Osteoblast (primary cell): ENCODE measurements at regions not wholly inside any gene's neighbourhood (a gene's known extent, or its start where the extent isn't known, plus 50 kb on each side); places are given as distances from the start of the nearest gene placed in this dataset.

Experiments used
- DNase-seq: peaks from one replicate; pipeline ENCODE4 v3.0.0; 2011; ENCODE audit warnings: low spot score, mixed read lengths; ENCODE audit not compliant: insufficient read length; ENCODE audit errors: missing footprints
- H2AFZ ChIP-seq: 2 replicates; pipeline ENCODE4 v1.6.0; 2011; ENCODE audit warnings: mild to moderate bottlenecking, low read length
- H3K27ac ChIP-seq: 2 replicates; pipeline ENCODE4 v1.5.1; 2011; ENCODE audit warnings: mild to moderate bottlenecking, low read depth, low read length, moderate library complexity
- H3K27me3 ChIP-seq: 2 replicates; pipeline ENCODE4 v1.6.0; 2012; ENCODE audit warnings: mild to moderate bottlenecking, control low read depth, inconsistent platforms, low read length, moderate library complexity; ENCODE audit not compliant: insufficient read depth
- H3K36me3 ChIP-seq: 2 replicates; pipeline ENCODE4 v1.5.1; 2011; ENCODE audit warnings: mild to moderate bottlenecking, low read length, control low read depth, moderate library complexity; ENCODE audit not compliant: insufficient read depth
- H3K4me1 ChIP-seq: 2 replicates; pipeline ENCODE4 v1.5.1; 2011; ENCODE audit warnings: mild to moderate bottlenecking, low read length, control low read depth, moderate library complexity; ENCODE audit not compliant: insufficient read depth
- H3K4me2 ChIP-seq: 2 replicates; pipeline ENCODE4 v1.6.0; 2011; ENCODE audit warnings: mild to moderate bottlenecking, low read length; ENCODE audit not compliant: insufficient read depth
- H3K4me3 ChIP-seq: fragments of 200-600 bp; sonication (generic); 3 replicates; pipeline ENCODE4 v1.5.1; 2012; ENCODE audit warnings: mild to moderate bottlenecking, low read length, inconsistent platforms; ENCODE audit not compliant: insufficient read depth
- H3K79me2 ChIP-seq: 2 replicates; pipeline ENCODE4 v1.6.0; 2012; ENCODE audit warnings: mild to moderate bottlenecking, low read length, control low read depth, inconsistent platforms; ENCODE audit not compliant: insufficient read depth
- H3K9me3 ChIP-seq: 2 replicates; pipeline ENCODE4 v1.5.1; 2011; ENCODE audit warnings: low read depth, low read length, control low read depth
- H4K20me1 ChIP-seq: 2 replicates; pipeline ENCODE4 v1.6.0; 2012; ENCODE audit warnings: mild to moderate bottlenecking, low read length, control low read depth; ENCODE audit not compliant: insufficient read depth
- CTCF ChIP-seq: IDR thresholded peaks from 2 replicates; pipeline ENCODE4 v1.5.1; 2011; ENCODE audit warnings: mild to moderate bottlenecking, low read depth, low read length, moderate library complexity; ENCODE audit errors: extremely low read depth

- Histone ChIP-seq H3K36me3 (no peaks in the 10 kb centered on the region), H3K9me3 (no peaks in the 10 kb centered on the region), H4K20me1 (no peaks in the 10 kb centered on the region)
Observed at GRCh38 chr17:62913991-62914570, 52.0 kb upstream of the TANC2 start.

DNA sequence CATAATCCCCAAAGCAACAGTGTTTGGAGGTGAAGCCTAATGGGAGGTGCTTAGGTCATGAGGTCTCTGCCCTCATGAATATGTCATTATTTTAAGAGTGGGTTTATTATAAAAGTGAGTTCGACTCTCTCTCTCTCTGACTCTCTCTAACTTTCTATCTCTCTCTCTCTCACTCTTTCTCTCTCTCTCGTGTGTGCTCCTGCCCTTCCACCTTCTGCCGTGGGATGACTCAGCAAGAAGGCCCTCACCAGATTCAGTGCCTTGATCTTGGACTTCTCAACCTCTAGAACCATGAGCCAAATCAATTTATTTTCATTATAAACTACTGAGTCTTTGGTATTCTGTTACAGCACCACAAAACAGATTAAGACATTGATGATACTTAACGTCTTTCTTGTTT is 53.7 kb upstream of the TANC2 start:
- Histone ChIP-seq H3K9me3 (no peaks in the 10 kb centered on the region), H3K27ac (no peak overlapping the region), H3K36me3 (no peaks in the 10 kb centered on the region), H2AFZ (no peak overlapping the region), H3K4me1 (peaks cover 7% of the 10 kb centered on the region), H3K4me2 (no peak overlapping the region), H4K20me1 (no peaks in the 10 kb centered on the region), H3K4me3 (no peak overlapping the region), H3K79me2 (no peaks in the 10 kb centered on the region), H3K27me3 (no peaks in the 10 kb centered on the region)
- DNase-seq, result no peak
- no peak for TF ChIP-seq CTCF

More at GRCh38 chr17:62913991-62914570, 52.0 kb upstream of the TANC2 start:
- Histone ChIP-seq H3K4me3 (no peak overlapping the region), H3K27ac (no peak overlapping the region), H2AFZ (no peak overlapping the region), H3K79me2 (no peaks in the 10 kb centered on the region), H3K4me1 (peaks cover 7% of the 10 kb centered on the region), H3K27me3 (no peaks in the 10 kb centered on the region), H3K4me2 (no peak overlapping the region)
- peak; percentile 13 for DNase-seq
- no peak for TF ChIP-seq CTCF

- Histone ChIP-seq H4K20me1 (no peaks in the 10 kb centered on the region), H3K4me3 (no peak overlapping the region), H3K4me1 (no peaks in the 10 kb centered on the region), H2AFZ (no peak overlapping the region), H3K27ac (no peak overlapping the region), H3K9me3 (no peaks in the 10 kb centered on the region), H3K36me3 (no peaks in the 10 kb centered on the region), H3K4me2 (no peak overlapping the region), H3K27me3 (no peaks in the 10 kb centered on the region), H3K79me2 (no peaks in the 10 kb centered on the region)
- DNase-seq, result no peak
- no peak for TF ChIP-seq CTCF
Observed at GRCh38 chr17:62911114-62911513, 54.9 kb upstream of the TANC2 start.

GRCh38 chr17:62910277-62910676 is 55.8 kb upstream of the TANC2 start:
- H3K4me2 ChIP-seq, result no peak overlapping the region
- H3K4me3 ChIP-seq, result no peak overlapping the region
- H3K79me2 ChIP-seq, result no peaks in the 10 kb centered on the region
- H3K4me1 ChIP-seq, result no peaks in the 10 kb centered on the region
- no peaks in the 10 kb centered on the region for H3K27me3 ChIP-seq
- DNase-seq, result no peak
- no peak overlapping the region for H2AFZ ChIP-seq
- no peaks in the 10 kb centered on the region for H4K20me1 ChIP-seq
- H3K27ac ChIP-seq, result no peak overlapping the region
- no peaks in the 10 kb centered on the region for H3K36me3 ChIP-seq
- H3K9me3 ChIP-seq, result no peaks in the 10 kb centered on the region
- no peak for TF ChIP-seq CTCF
